NCI-H524 treated with DMSO at 0.1 percent for 48 hours (cell line): ENCODE measurements at regions not wholly inside any gene's neighbourhood (a gene's known extent, or its start where the extent isn't known, plus 50 kb on each side); places are given as distances from the start of the nearest gene placed in this dataset.

Source experiments
- DNase-seq: peaks from one replicate; lab custom pipeline; 2025; lab: John Stamatoyannopoulos, UW

- no peak for DNase-seq
Measured at GRCh38 chr13:100855151-100855550, 180.6 kb upstream of the TMTC4 start.

GRCh38 chr13:100854006-100854405, 179.4 kb upstream of the TMTC4 start:
- no peak for DNase-seq

GRCh38 chr13:100853434-100853833, 178.8 kb upstream of the TMTC4 start:
- DNase-seq, result no peak

GRCh38 chr13:100852146-100852545, 177.6 kb upstream of the TMTC4 start:
- no peak for DNase-seq

- no peak for DNase-seq
Measured at GRCh38 chr13:100848304-100848703, 173.7 kb upstream of the TMTC4 start.

- DNase-seq, result no peak
Measured at GRCh38 chr13:100845128-100845757, 170.6 kb upstream of the TMTC4 start.

GRCh38 chr13:100842136-100842535, 167.5 kb upstream of the TMTC4 start:
- no peak for DNase-seq

GRCh38 chr13:100838387-100838786, 163.8 kb upstream of the TMTC4 start:
- DNase-seq, result no peak

- DNase-seq, result no peak
Measured at GRCh38 chr13:100837631-100838030, 163.0 kb upstream of the TMTC4 start.

GRCh38 chr13:100836711-100837110, 162.1 kb upstream of the TMTC4 start:
- DNase-seq, result no peak

GRCh38 chr13:100835695-100836094, 161.1 kb upstream of the TMTC4 start:
- DNase-seq, result no peak

- DNase-seq, result no peak
Measured at GRCh38 chr13:100833427-100833826, 158.8 kb upstream of the TMTC4 start.

- DNase-seq, result peak; percentile 9
Measured at GRCh38 chr13:100828226-100828625, 153.6 kb upstream of the TMTC4 start.

- no peak for DNase-seq
Measured at GRCh38 chr13:100827489-100828176, 153.0 kb upstream of the TMTC4 start.

- no peak for DNase-seq
Measured at GRCh38 chr13:100826441-100826840, 151.8 kb upstream of the TMTC4 start.

- no peak for DNase-seq
Measured at GRCh38 chr13:100825557-100825956, 151.0 kb upstream of the TMTC4 start.

- DNase-seq, result no peak
Measured at GRCh38 chr13:100824366-100824765, 149.8 kb upstream of the TMTC4 start.

GRCh38 chr13:100823448-100823847, 148.9 kb upstream of the TMTC4 start:
- no peak for DNase-seq

GRCh38 chr13:100822871-100823443, 148.4 kb upstream of the TMTC4 start:
- peak; percentile 42 for DNase-seq

GRCh38 chr13:100818711-100819110, 144.1 kb upstream of the TMTC4 start:
- no peak for DNase-seq

GRCh38 chr13:100817928-100818327, 143.3 kb upstream of the TMTC4 start:
- DNase-seq, result no peak

- no peak for DNase-seq
Measured at GRCh38 chr13:100815476-100816046, 141.0 kb upstream of the TMTC4 start.

- no peak for DNase-seq
Measured at GRCh38 chr13:100812982-100813584, 138.5 kb upstream of the TMTC4 start.
